HEK293T (cell line): ENCODE measurements at regions not wholly inside any gene's neighbourhood (a gene's known extent, or its start where the extent isn't known, plus 50 kb on each side); places are given as distances from the start of the nearest gene placed in this dataset.

ENCODE experiments used
- CTCF ChIA-PET: fragments of 350-600 bp; formaldehyde crosslinking; extraction: SDS; loops from one replicate; lab custom pipeline; 2021; ENCODE audit warnings: antibody characterized with exemption, inconsistent platforms; lab: Yijun Ruan, JAX
- POLR2A ChIA-PET: fragments of 350-600 bp; formaldehyde crosslinking; extraction: SDS; loops from one replicate; lab custom pipeline; 2020; ENCODE audit warnings: antibody characterized with exemption, inconsistent platforms; lab: Yijun Ruan, JAX
- DNase-seq: peaks from one replicate; pipeline ENCODE4 v3.0.0; 2012; ENCODE audit warnings: mixed read lengths; ENCODE audit errors: extremely low spot score
- ARNT ChIP-seq: fragments of 450-650 bp; IDR thresholded peaks from 2 replicates; pipeline ENCODE4 v1.6.1; 2017; ENCODE audit warnings: mild to moderate bottlenecking
- BHLHE40 ChIP-seq: fragments of 450-650 bp; IDR thresholded peaks from 2 replicates; pipeline ENCODE4 v1.6.1; 2016; ENCODE audit warnings: mild to moderate bottlenecking, moderate library complexity, borderline replicate concordance
- CTBP1 ChIP-seq: fragments of 450-650 bp; IDR thresholded peaks from 2 replicates; pipeline ENCODE4 v1.6.1; 2016; ENCODE audit warnings: borderline replicate concordance
- ELF4 ChIP-seq: fragments of 450-650 bp; IDR thresholded peaks from 2 replicates; pipeline ENCODE4 v1.6.1; 2017; ENCODE audit warnings: antibody characterized with exemption
- FOXA1 ChIP-seq: fragments of 450-650 bp; IDR thresholded peaks from 2 replicates; pipeline ENCODE4 v1.6.1; 2016; ENCODE audit warnings: mild to moderate bottlenecking
- FOXK2 ChIP-seq: fragments of 450-650 bp; IDR thresholded peaks from 2 replicates; pipeline ENCODE4 v1.6.1; 2016; ENCODE audit warnings: mild to moderate bottlenecking
- FOXM1 ChIP-seq: fragments of 450-650 bp; IDR thresholded peaks from 2 replicates; pipeline ENCODE4 v1.6.1; 2017; ENCODE audit warnings: mild to moderate bottlenecking, borderline replicate concordance
- HDGF ChIP-seq: fragments of 450-650 bp; IDR thresholded peaks from 2 replicates; pipeline ENCODE4 v1.6.1; 2017; ENCODE audit warnings: antibody characterized with exemption, borderline replicate concordance
- L3MBTL2 ChIP-seq: fragments of 450-650 bp; conservative IDR thresholded peaks from 2 replicates; pipeline ENCODE4 v1.6.1; 2016; ENCODE audit warnings: mild to moderate bottlenecking
- LEF1 ChIP-seq: fragments of 450-650 bp; IDR thresholded peaks from 2 replicates; pipeline ENCODE4 v1.6.1; 2017; ENCODE audit warnings: mild to moderate bottlenecking, borderline replicate concordance
- NFRKB ChIP-seq: fragments of 450-650 bp; IDR thresholded peaks from 2 replicates; pipeline ENCODE4 v1.6.1; 2016; ENCODE audit warnings: mild to moderate bottlenecking, moderate library complexity
- PKNOX1 ChIP-seq: fragments of 450-650 bp; IDR thresholded peaks from 2 replicates; pipeline ENCODE4 v1.6.1; 2016
- SP1 ChIP-seq: fragments of 450-650 bp; IDR thresholded peaks from 2 replicates; pipeline ENCODE4 v1.6.1; 2017
- SUZ12 ChIP-seq: fragments of 450-650 bp; IDR thresholded peaks from 2 replicates; pipeline ENCODE4 v1.6.1; 2016; ENCODE audit warnings: mild to moderate bottlenecking
- TARDBP ChIP-seq: fragments of 450-650 bp; IDR thresholded peaks from 2 replicates; pipeline ENCODE4 v1.6.1; 2016
- ZNF384 ChIP-seq: fragments of 450-650 bp; IDR thresholded peaks from 2 replicates; pipeline ENCODE4 v1.6.1; 2016

GRCh38 chr14:39957987-39958386, 525.8 kb upstream of the FBXO33 start:
- TF ChIP-seq L3MBTL2 (no peak), CTBP1 (no peak), SP1 (no peak), NFRKB (no peak), PKNOX1 (no peak), BHLHE40 (no peak), HDGF (no peak), ELF4 (no peak)
- ChIA-PET CTCF (interaction anchor here (0.7 kb wide), 1 partner anchor 110 kb away, joined by 3 read pairs; no protein-coding TSS in a partner anchor), POLR2A (no interaction called here)
- no peak for DNase-seq

GRCh38 chr14:39957290-39957689, 525.1 kb upstream of the FBXO33 start:
- POLR2A ChIA-PET, result no interaction called here
- CTCF ChIA-PET, result interaction anchor here (0.7 kb wide), 1 partner anchor 24 kb away, joined by 5 read pairs; no protein-coding TSS in a partner anchor
- TF ChIP-seq NFRKB, result no peak
- no peak for TF ChIP-seq FOXA1
- no peak for TF ChIP-seq ELF4
- TF ChIP-seq TARDBP, result no peak
- no peak for DNase-seq

GRCh38 chr14:39956372-39956771, 524.1 kb upstream of the FBXO33 start:
- ChIA-PET POLR2A (no interaction called here), CTCF (interaction anchor here (0.7 kb wide), 2 partner anchors 374 to 703 kb away, joined by 3 read pairs; no protein-coding TSS in a partner anchor)
- no peak for TF ChIP-seq LEF1
- no peak for TF ChIP-seq ARNT
- no peak for TF ChIP-seq FOXK2
- no peak for TF ChIP-seq FOXM1
- no peak for TF ChIP-seq ELF4
- no peak for TF ChIP-seq SP1
- no peak for TF ChIP-seq NFRKB
- TF ChIP-seq SUZ12, result no peak
- TF ChIP-seq CTBP1, result no peak
- TF ChIP-seq BHLHE40, result no peak
- TF ChIP-seq HDGF, result no peak
- TF ChIP-seq FOXA1, result no peak
- TF ChIP-seq PKNOX1, result no peak
- no peak for TF ChIP-seq TARDBP
- TF ChIP-seq ZNF384, result no peak
- no peak for DNase-seq

GRCh38 chr14:39948235-39948634, 516.0 kb upstream of the FBXO33 start:
- no peak for DNase-seq
- TF ChIP-seq SP1 (no peak), ARNT (no peak), HDGF (no peak), LEF1 (no peak), FOXA1 (no peak), FOXM1 (no peak), CTBP1 (no peak), FOXK2 (no peak), PKNOX1 (no peak)
- ChIA-PET CTCF (no interaction called here), POLR2A (no interaction called here)

DNA sequence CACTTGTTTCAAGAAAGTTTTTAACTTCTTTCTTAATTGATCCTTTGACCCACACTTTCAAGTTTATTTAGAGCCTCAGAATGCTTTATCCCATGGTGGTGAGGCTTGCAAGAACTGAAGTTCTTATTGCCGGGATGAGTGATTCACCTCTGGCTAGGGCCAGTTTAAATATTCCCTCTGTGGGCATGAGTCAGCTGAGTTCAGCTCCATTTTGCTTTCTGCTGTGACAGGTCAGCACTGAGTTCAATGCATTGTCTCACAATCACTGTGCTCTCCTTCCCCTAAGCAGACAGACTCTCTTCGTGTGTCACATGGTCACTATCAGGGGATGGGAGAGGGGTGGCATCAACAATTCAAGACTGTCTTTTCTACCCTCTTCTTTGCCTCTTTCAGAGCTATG, 514.6 kb upstream of the FBXO33 start:
- TF ChIP-seq FOXA1, result no peak
- no peak for TF ChIP-seq ELF4
- TF ChIP-seq FOXM1, result no peak
- no peak for TF ChIP-seq HDGF
- no peak for TF ChIP-seq BHLHE40
- no peak for TF ChIP-seq FOXK2
- no peak for TF ChIP-seq ARNT
- ChIA-PET CTCF (no interaction called here), POLR2A (no interaction called here)
- no peak for DNase-seq

DNA sequence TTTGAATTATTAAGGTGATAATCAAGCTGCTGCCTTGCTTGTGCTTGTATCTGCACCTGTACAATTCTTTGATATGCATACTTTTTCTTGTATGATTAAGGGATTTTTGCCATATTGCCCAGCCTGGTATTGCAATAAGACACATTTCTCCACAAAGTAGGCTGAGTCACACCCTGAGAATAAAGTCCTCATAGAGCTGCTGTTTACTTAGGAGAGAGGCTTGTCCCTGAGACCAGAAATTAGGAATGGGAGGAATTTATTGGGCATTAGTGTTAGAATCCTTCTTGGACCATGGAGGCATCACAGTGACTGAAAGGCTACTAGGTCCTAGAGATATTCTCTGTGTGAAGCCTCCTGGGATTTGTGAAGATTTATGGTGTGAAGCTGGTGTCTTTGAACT, 506.8 kb upstream of the FBXO33 start:
- ChIA-PET POLR2A (no interaction called here), CTCF (no interaction called here)
- no peak for DNase-seq
- TF ChIP-seq CTBP1 (no peak), FOXA1 (no peak), HDGF (no peak), NFRKB (no peak), TARDBP (no peak), FOXM1 (no peak), ARNT (no peak), PKNOX1 (no peak), SUZ12 (no peak)
